ENCODE measurements at regions not wholly inside any gene's neighbourhood (a gene's known extent, or its start where the extent isn't known, plus 50 kb on each side); places are given as distances from the start of the nearest gene placed in this dataset.

- H2BK120ac ChIP-seq (ENCODE audit: low read depth, low read length): no peak overlapping the region
- H2BK15ac ChIP-seq (ENCODE audit: low read depth, low read length): no peak overlapping the region
- peaks cover 8% of the 10 kb centered on the region; the same call in 1 of the 2 replicates for H3K9me3 ChIP-seq (ENCODE audit: control insufficient read depth, insufficient read depth, low read length)
- no peak overlapping the region for H2AFZ ChIP-seq (replicated peaks; ENCODE audit: low read length, poor library complexity)
- no peak overlapping the region for H3K4ac ChIP-seq (ENCODE audit: low read depth, low read length)
- intact Hi-C loops (cut with micrococcal nuclease): no loop called here
- dilution Hi-C loops (cut with HindIII; ENCODE audit: low sequenced_read_pairs, unreplicated experiment): no loop called here
- no peaks in the 10 kb centered on the region for H3K4me1 ChIP-seq (ENCODE audit: control insufficient read depth, insufficient read depth, low read length)
- no peak overlapping the region for H4K91ac ChIP-seq (ENCODE audit: insufficient read depth, low read depth, low read length)
- no peak overlapping the region for H2AK9ac ChIP-seq (replicated peaks; ENCODE audit: low read depth, low read length, poor library complexity)
- in situ Hi-C loops (cut with MboI; ENCODE audit: low sequenced_read_pairs): no loop called here
- no peak overlapping the region for H3K9ac ChIP-seq (ENCODE audit: low read depth, low read length)
- H4K5ac ChIP-seq (ENCODE audit: low read depth, low read length): no peak overlapping the region
- no peak overlapping the region for H2BK5ac ChIP-seq (ENCODE audit: low read depth, low read length, poor library complexity, severe bottlenecking)
- no peak overlapping the region for H3K4me2 ChIP-seq (ENCODE audit: low read depth, low read length)
- no peaks in the 10 kb centered on the region for H4K20me1 ChIP-seq (ENCODE audit: insufficient read depth, low read length)
- H4K8ac ChIP-seq (ENCODE audit: low read depth in 2 of 2, low read length in 2 of 2): no peak overlapping the region
- no peak overlapping the region for H3K27ac ChIP-seq (ENCODE audit: insufficient read depth, low read length)
- no peak for DNase-seq
- no peak overlapping the region for H2AK5ac ChIP-seq (ENCODE audit: low read depth, low read length)
- no TSS peak for BruUV-seq (replicated peaks)
- no peak overlapping the region for H3K14ac ChIP-seq (replicated peaks; ENCODE audit: low read depth, low read length)
- no CpG with 5 or more reads among the region's 1 CpG for WGBS, 2 experiments (ENCODE audit: extremely low coverage in 2 of 2, insufficient read length in 1 of 2)
- H3K23ac ChIP-seq (ENCODE audit: low read depth, low read length): no peak overlapping the region
- H3K9me1 ChIP-seq (ENCODE audit: insufficient read depth, low read length): no peaks in the 10 kb centered on the region
- H3K36me3 ChIP-seq (ENCODE audit: control insufficient read depth, insufficient read depth, low read length): no peaks in the 10 kb centered on the region
- H3K4me3 ChIP-seq (ENCODE audit: insufficient read depth, low read depth, low read length): no peak overlapping the region
- no peaks in the 10 kb centered on the region for H3K27me3 ChIP-seq (ENCODE audit: control insufficient read depth, insufficient read depth, low read length)
- no peak overlapping the region for H3K56ac ChIP-seq (ENCODE audit: extremely low read depth, insufficient read depth, low read length)
- H3K18ac ChIP-seq (ENCODE audit: low read depth, low read length): no peak overlapping the region
- no peak overlapping the region for H2BK20ac ChIP-seq (ENCODE audit: low read depth, low read length)
- no peak for TF ChIP-seq RAD21 (IDR thresholded peaks at IDR 0.05; ENCODE audit: low read length)
- TF ChIP-seq NFE2L2 (IDR thresholded peaks at IDR 0.05; ENCODE audit: low read depth, low read length): peak; percentile 70
- TF ChIP-seq USF2 (IDR thresholded peaks at IDR 0.05; ENCODE audit: low read depth, low read length): no peak
- TF ChIP-seq MAFK (IDR thresholded peaks at IDR 0.05; ENCODE audit: low read depth, low read length): peak; percentile 41
- ATAC-seq (ENCODE audit: low read depth): no peak
- POLR2A ChIA-PET (ENCODE audit: unreplicated experiment): no interaction called here
- CTCF ChIA-PET: no interaction called here
- no peaks in the 10 kb centered on the region for H3K79me1 ChIP-seq (ENCODE audit: low read depth in 1 of 2, low read length in 2 of 2)
Observed at GRCh38 chrX:25998687-25999086, 139.5 kb upstream of the MAGEB18 start.

Data from IMR-90 (cell line).